MM.1S (cell line): ENCODE measurements at regions not wholly inside any gene's neighbourhood (a gene's known extent, or its start where the extent isn't known, plus 50 kb on each side); places are given as distances from the start of the nearest gene placed in this dataset.

Experiments
- DNase-seq: peaks from one replicate; pipeline ENCODE4 v3.0.0-alpha.2; 2015
- H2AFZ ChIP-seq: fragments of 300-600 bp; sonication (generic); 2 replicates; pipeline ENCODE4 v1.6.0; 2016; ENCODE audit warnings: antibody characterized with exemption, low read length
- H3F3A ChIP-seq: fragments of 300-600 bp; sonication (generic); 2 replicates; pipeline ENCODE4 v1.6.1; 2016; ENCODE audit warnings: mild to moderate bottlenecking, antibody characterized with exemption, low read length, moderate library complexity, mixed read lengths; ENCODE audit not compliant: insufficient read depth
- H3K27ac ChIP-seq: fragments of 300-600 bp; sonication (generic); 2 replicates; pipeline ENCODE4 v1.5.1; 2016; ENCODE audit warnings: mild to moderate bottlenecking, low read length
- H3K27me3 ChIP-seq: fragments of 300-600 bp; sonication (generic); replicated peaks from 2 replicates; pipeline ENCODE4 v1.6.0; 2016; ENCODE audit warnings: low read length; ENCODE audit not compliant: insufficient read depth
- H3K36me3 ChIP-seq: fragments of 300-600 bp; sonication (generic); replicated peaks from 2 replicates; pipeline ENCODE4 v1.6.1; 2016; ENCODE audit warnings: mild to moderate bottlenecking, low read length, mixed read lengths; ENCODE audit not compliant: insufficient read depth
- H3K4me1 ChIP-seq: fragments of 300-600 bp; sonication (generic); 2 replicates; pipeline ENCODE4 v1.6.1; 2016; ENCODE audit warnings: low read length, mixed read lengths
- H3K4me2 ChIP-seq: fragments of 300-600 bp; sonication (generic); 2 replicates; pipeline ENCODE4 v1.6.0; 2016; ENCODE audit warnings: low read depth, low read length
- H3K4me3 ChIP-seq: fragments of 300-600 bp; sonication (generic); 2 replicates; pipeline ENCODE4 v1.5.1; 2016; ENCODE audit warnings: low read length, mixed read lengths
- H3K79me2 ChIP-seq: fragments of 300-600 bp; sonication (generic); 2 replicates; pipeline ENCODE4 v1.6.1; 2016; ENCODE audit warnings: mixed run types, low read length, mixed read lengths
- H3K9ac ChIP-seq: fragments of 300-600 bp; sonication (generic); 2 replicates; pipeline ENCODE4 v1.6.1; 2016; ENCODE audit warnings: low read length, mixed read lengths
- H3K9me2 ChIP-seq: fragments of 300-600 bp; sonication (generic); replicated peaks from 2 replicates; pipeline ENCODE4 v1.6.1; 2016; ENCODE audit warnings: mild to moderate bottlenecking, low read length, mixed read lengths; ENCODE audit not compliant: insufficient read depth
- H3K9me3 ChIP-seq: fragments of 300-600 bp; sonication (generic); replicated peaks from 2 replicates; pipeline ENCODE4 v1.6.1; 2016; ENCODE audit warnings: mild to moderate bottlenecking, low read length, mixed read lengths; ENCODE audit not compliant: insufficient read depth
- H4K20me1 ChIP-seq: fragments of 300-600 bp; sonication (generic); 2 replicates; pipeline ENCODE4 v1.6.1; 2016; ENCODE audit warnings: mild to moderate bottlenecking, low read length, moderate library complexity, mixed read lengths; ENCODE audit not compliant: insufficient read depth
- EZH2 ChIP-seq: fragments of 300-600 bp; sonication (generic); optimal IDR thresholded peaks from 2 replicates; pipeline ENCODE3; 2017; ENCODE audit warnings: low read depth, mild to moderate bottlenecking, antibody characterized with exemption, low read length, mixed read lengths
- EZH2phosphoT487 ChIP-seq: fragments of 300-600 bp; sonication (generic); IDR thresholded peaks from 2 replicates; pipeline ENCODE4 v1.6.1; 2018; ENCODE audit warnings: antibody characterized with exemption, low read length
- TF ChIP-seq, protein P1 (sequence below): fragments of 300-600 bp; sonication (generic); IDR thresholded peaks from 2 replicates; pipeline ENCODE4 v1.5.1; 2016; ENCODE audit warnings: antibody characterized with exemption, low read length, mixed read lengths

DNA sequence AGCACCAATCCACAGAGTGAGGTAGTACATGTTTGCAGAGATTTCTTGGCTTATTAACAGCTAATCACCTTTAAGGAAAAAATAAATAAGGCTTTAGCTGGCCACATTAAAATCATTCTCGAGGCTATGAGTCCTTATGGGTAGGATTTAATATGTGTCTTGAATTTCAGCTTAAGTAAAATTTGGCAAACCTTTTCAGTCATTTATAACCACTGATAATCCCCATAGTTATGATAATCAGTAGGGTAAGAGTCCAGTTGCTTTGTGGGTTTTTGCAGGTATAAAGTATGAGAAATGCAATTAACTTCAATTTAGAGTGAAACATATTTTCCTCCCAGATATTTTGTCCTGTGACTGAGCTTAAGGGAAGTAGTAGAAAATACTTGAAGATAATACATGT is 1458.9 kb upstream of the FLRT2 start:
- no peaks in the 10 kb centered on the region for H3K27me3 ChIP-seq
- no peak overlapping the region for H3K4me2 ChIP-seq
- H3K9me2 ChIP-seq, result no peaks in the 10 kb centered on the region
- H3K4me3 ChIP-seq, result no peak overlapping the region
- H3F3A ChIP-seq, result no peaks in the 10 kb centered on the region
- no peaks in the 10 kb centered on the region for H3K9me3 ChIP-seq
- H3K79me2 ChIP-seq, result no peaks in the 10 kb centered on the region
- no peaks in the 10 kb centered on the region for H3K4me1 ChIP-seq
- H3K27ac ChIP-seq, result no peak overlapping the region
- DNase-seq, result no peak
- no peaks in the 10 kb centered on the region for H3K36me3 ChIP-seq
- TF ChIP-seq EZH2 (no peak), EZH2phosphoT487 (no peak)
- TF ChIP-seq, protein P1, sequence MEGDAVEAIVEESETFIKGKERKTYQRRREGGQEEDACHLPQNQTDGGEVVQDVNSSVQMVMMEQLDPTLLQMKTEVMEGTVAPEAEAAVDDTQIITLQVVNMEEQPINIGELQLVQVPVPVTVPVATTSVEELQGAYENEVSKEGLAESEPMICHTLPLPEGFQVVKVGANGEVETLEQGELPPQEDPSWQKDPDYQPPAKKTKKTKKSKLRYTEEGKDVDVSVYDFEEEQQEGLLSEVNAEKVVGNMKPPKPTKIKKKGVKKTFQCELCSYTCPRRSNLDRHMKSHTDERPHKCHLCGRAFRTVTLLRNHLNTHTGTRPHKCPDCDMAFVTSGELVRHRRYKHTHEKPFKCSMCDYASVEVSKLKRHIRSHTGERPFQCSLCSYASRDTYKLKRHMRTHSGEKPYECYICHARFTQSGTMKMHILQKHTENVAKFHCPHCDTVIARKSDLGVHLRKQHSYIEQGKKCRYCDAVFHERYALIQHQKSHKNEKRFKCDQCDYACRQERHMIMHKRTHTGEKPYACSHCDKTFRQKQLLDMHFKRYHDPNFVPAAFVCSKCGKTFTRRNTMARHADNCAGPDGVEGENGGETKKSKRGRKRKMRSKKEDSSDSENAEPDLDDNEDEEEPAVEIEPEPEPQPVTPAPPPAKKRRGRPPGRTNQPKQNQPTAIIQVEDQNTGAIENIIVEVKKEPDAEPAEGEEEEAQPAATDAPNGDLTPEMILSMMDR, result no peak
- H4K20me1 ChIP-seq, result no peaks in the 10 kb centered on the region
- H3K9ac ChIP-seq, result no peak overlapping the region
- no peak overlapping the region for H2AFZ ChIP-seq

DNA sequence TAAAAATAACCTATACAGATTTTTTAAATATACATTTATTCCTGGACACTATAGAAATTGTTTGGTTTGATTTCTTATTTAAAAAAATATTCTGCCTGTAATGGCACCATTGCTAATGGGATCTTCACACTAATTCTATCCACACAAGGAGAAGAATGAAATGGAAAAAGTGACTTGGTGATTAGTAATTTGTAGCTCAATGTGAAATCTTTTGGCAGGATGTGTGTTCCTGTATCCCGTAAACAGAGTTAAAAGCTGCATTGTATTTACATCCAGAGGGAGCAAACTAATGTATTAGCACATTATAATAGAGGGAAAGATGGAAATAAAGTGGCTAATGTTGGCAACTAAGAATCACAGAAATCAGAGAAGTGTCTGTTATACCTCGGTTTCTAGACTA is 1455.3 kb upstream of the FLRT2 start:
- Histone ChIP-seq H3K27ac (no peak overlapping the region), H3K27me3 (no peaks in the 10 kb centered on the region), H3F3A (no peaks in the 10 kb centered on the region), H3K9ac (no peak overlapping the region), H3K36me3 (no peaks in the 10 kb centered on the region), H3K79me2 (no peaks in the 10 kb centered on the region), H4K20me1 (no peaks in the 10 kb centered on the region), H3K9me3 (no peaks in the 10 kb centered on the region), H2AFZ (no peak overlapping the region), H3K4me3 (no peak overlapping the region), H3K4me1 (no peaks in the 10 kb centered on the region), H3K9me2 (no peaks in the 10 kb centered on the region), H3K4me2 (no peak overlapping the region)
- DNase-seq, result no peak
- TF ChIP-seq EZH2 (no peak), EZH2phosphoT487 (no peak)
- TF ChIP-seq, protein P1, result no peak

DNA sequence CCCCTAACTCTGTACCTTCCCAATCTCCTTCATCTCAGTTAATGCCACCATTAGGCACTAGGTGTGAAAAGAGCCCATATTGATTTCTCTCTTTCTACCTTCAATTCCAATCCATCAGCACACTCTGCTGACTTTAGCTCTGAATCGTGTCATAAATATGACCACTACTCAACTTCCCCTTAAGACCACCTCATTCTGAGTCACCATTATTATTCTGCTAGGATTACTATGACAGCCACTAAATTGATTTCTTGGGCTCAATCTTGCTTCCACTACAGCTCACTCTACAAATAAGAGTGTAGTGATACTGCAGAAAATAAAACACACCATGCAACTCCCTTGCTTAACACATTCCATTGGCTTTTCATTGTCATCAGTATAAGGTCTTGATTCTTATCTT is 1449.0 kb upstream of the FLRT2 start:
- Histone ChIP-seq H4K20me1 (no peaks in the 10 kb centered on the region), H3K36me3 (no peaks in the 10 kb centered on the region), H2AFZ (no peak overlapping the region), H3K79me2 (no peaks in the 10 kb centered on the region), H3K9ac (no peak overlapping the region), H3K9me3 (no peaks in the 10 kb centered on the region), H3K9me2 (no peaks in the 10 kb centered on the region), H3F3A (no peaks in the 10 kb centered on the region), H3K4me3 (no peak overlapping the region), H3K4me2 (no peak overlapping the region), H3K27ac (no peak overlapping the region), H3K4me1 (no peaks in the 10 kb centered on the region), H3K27me3 (no peaks in the 10 kb centered on the region)
- no peak for DNase-seq
- TF ChIP-seq EZH2 (no peak), EZH2phosphoT487 (no peak)
- TF ChIP-seq, protein P1, result no peak
